ENCODE measurements at regions not wholly inside any gene's neighbourhood (a gene's known extent, or its start where the extent isn't known, plus 50 kb on each side); places are given as distances from the start of the nearest gene placed in this dataset.

GRCh38 chr1:238581332-238581731 is 690.6 kb upstream of the ZP4 start:
- Histone ChIP-seq H3K9ac (ENCODE audit: extremely low read depth, insufficient read length, low read length) (no peak overlapping the region), H3K79me1 (ENCODE audit: insufficient read depth, low read depth, low read length, poor library complexity, severe bottlenecking) (no peaks in the 10 kb centered on the region), H3K23me2 (ENCODE audit: insufficient read length, low read depth, low read length, poor library complexity, severe bottlenecking) (no peaks in the 10 kb centered on the region), H3K79me2 (ENCODE audit: insufficient read depth, low read length) (no peaks in the 10 kb centered on the region), H3K9me3 (ENCODE audit: control insufficient read depth, low read depth, low read length) (no peaks in the 10 kb centered on the region), H2BK15ac (ENCODE audit: low read depth, low read length) (no peak overlapping the region), H2BK120ac (ENCODE audit: low read depth, low read length, poor library complexity, severe bottlenecking) (no peak overlapping the region), H3K18ac (ENCODE audit: insufficient read length, low read depth, low read length) (no peak overlapping the region), H4K8ac (replicated peaks; ENCODE audit: insufficient read length, low read depth, low read length) (no peak overlapping the region), H3T11ph (ENCODE audit: low read length) (no peak overlapping the region), H2BK5ac (ENCODE audit: insufficient read length, low read length) (no peak overlapping the region), H3K14ac (ENCODE audit: insufficient read depth, low read length) (no peak overlapping the region), H3K4ac (ENCODE audit: low read depth, low read length) (no peak overlapping the region), H3K27ac (ENCODE audit: insufficient read length, low read depth, low read length) (no peak overlapping the region), H2BK12ac (ENCODE audit: insufficient read length, low read depth, low read length) (no peak overlapping the region), H3K23ac (ENCODE audit: insufficient read length, low read depth, low read length) (no peak overlapping the region), H2AFZ (ENCODE audit: low read length) (no peak overlapping the region), H2AK5ac (ENCODE audit: insufficient read length, low read length) (no peak overlapping the region), H4K5ac (ENCODE audit: insufficient read length, low read depth, low read length) (no peak overlapping the region), H3K4me1 (ENCODE audit: insufficient read depth, low read length) (no peaks in the 10 kb centered on the region), H3K56ac (ENCODE audit: insufficient read length, low read depth, low read length) (no peak overlapping the region), H4K20me1 (ENCODE audit: control insufficient read depth, insufficient read depth, insufficient read length) (no peaks in the 10 kb centered on the region), H2BK20ac (ENCODE audit: low read depth, low read length, poor library complexity, severe bottlenecking) (no peak overlapping the region), H3K27me3 (ENCODE audit: insufficient read depth, low read length) (no peaks in the 10 kb centered on the region), H3K4me2 (ENCODE audit: insufficient read depth, insufficient read length, low read length) (no peak overlapping the region), H4K91ac (ENCODE audit: insufficient read length, low read depth, low read length) (no peak overlapping the region)
- TF ChIP-seq CTCF (conservative IDR thresholded peaks at IDR 0.05), result no peak
- Mint-ChIP-seq H3K4me1 (no peaks in the 10 kb centered on the region), H3K27ac (peak overlapping the region in 1 of 3 experiments; percentile 50; a peak in 1 of 7 replicates), H3K36me3 (ENCODE audit: insufficient read depth in 1 of 3, low read depth in 3 of 3) (no peaks in the 10 kb centered on the region), H3K27me3 (ENCODE audit: low read depth) (no peaks in the 10 kb centered on the region), H3K4me3 (no peak overlapping the region), H3K9me3 (no peaks in the 10 kb centered on the region)
- no CpG with 5 or more reads among the region's 2 CpGs for WGBS (ENCODE audit: extremely low coverage, insufficient read length, low lambda C conversion rate)
- DNase-seq, result no peak
